Stimulated activated naive CD4-positive, alpha-beta T cell treated with Interleukin-2 at 50 U/mL for 16 hours (primary cell): ENCODE measurements at regions not wholly inside any gene's neighbourhood (a gene's known extent, or its start where the extent isn't known, plus 50 kb on each side); places are given as distances from the start of the nearest gene placed in this dataset.

ENCODE experiments used
- DNase-seq: peaks from one replicate; lab custom pipeline; 2025; lab: John Stamatoyannopoulos, UW

- DNase-seq: no peak
These were observed 480.9 kb downstream of the TSN start for GRCh38 chr2:122236152-122236874.

GRCh38 chr2:122236925-122237324, 481.5 kb downstream of the TSN start:
- DNase-seq: no peak

- DNase-seq: no peak
These were observed 482.0 kb downstream of the TSN start for GRCh38 chr2:122237450-122237849.

- DNase-seq: no peak
These were observed 482.6 kb downstream of the TSN start for GRCh38 chr2:122238006-122238559.

GRCh38 chr2:122239440-122239839, 484.0 kb downstream of the TSN start:
- no peak for DNase-seq

- no peak for DNase-seq
These were observed 489.3 kb downstream of the TSN start for GRCh38 chr2:122244598-122245229.

GRCh38 chr2:122249673-122250072, 494.2 kb downstream of the TSN start:
- DNase-seq: no peak

- DNase-seq: no peak
These were observed 495.7 kb downstream of the TSN start for GRCh38 chr2:122251158-122251557.

GRCh38 chr2:122251566-122251965, 496.1 kb downstream of the TSN start:
- DNase-seq: no peak

GRCh38 chr2:122255924-122256323, 500.5 kb downstream of the TSN start:
- DNase-seq: no peak

- DNase-seq: no peak
These were observed 506.5 kb downstream of the TSN start for GRCh38 chr2:122261911-122262310.

- DNase-seq: no peak
These were observed 508.3 kb downstream of the TSN start for GRCh38 chr2:122263746-122264145.

GRCh38 chr2:122266636-122267035, 511.2 kb downstream of the TSN start:
- DNase-seq: no peak

GRCh38 chr2:122267947-122268346, 512.5 kb downstream of the TSN start:
- DNase-seq: no peak

GRCh38 chr2:122273785-122274419, 518.5 kb downstream of the TSN start:
- no peak for DNase-seq

GRCh38 chr2:122277956-122278355, 522.5 kb downstream of the TSN start:
- DNase-seq: no peak

GRCh38 chr2:122300758-122301157, 545.3 kb downstream of the TSN start:
- no peak for DNase-seq

GRCh38 chr2:122307763-122308162, 552.3 kb downstream of the TSN start:
- no peak for DNase-seq

- no peak for DNase-seq
These were observed 559.9 kb downstream of the TSN start for GRCh38 chr2:122315306-122315705.

GRCh38 chr2:122319539-122320132, 564.2 kb downstream of the TSN start:
- DNase-seq: no peak

- no peak for DNase-seq
These were observed 567.4 kb downstream of the TSN start for GRCh38 chr2:122322815-122323214.

GRCh38 chr2:122323927-122324326, 568.5 kb downstream of the TSN start:
- DNase-seq: no peak

GRCh38 chr2:122326471-122326870, 571.0 kb downstream of the TSN start:
- no peak for DNase-seq
